A549 (cell line): ENCODE measurements at regions not wholly inside any gene's neighbourhood (a gene's known extent, or its start where the extent isn't known, plus 50 kb on each side); places are given as distances from the start of the nearest gene placed in this dataset.

Source experiments
- BHLHE40 ChIP-seq: IDR thresholded peaks from 2 replicates; pipeline ENCODE4 v1.6.1; 2012; ENCODE audit warnings: low read depth, low read length, inconsistent platforms
- CEBPB ChIP-seq, 2 experiments: fragments of >200 bp in 1 of 2; sonication (Bioruptor Twin) in 1 of 2; formaldehyde crosslinking in 1 of 2; IDR thresholded peaks; 2 replicates each; pipeline ENCODE4 v1.6.1; 2012 to 2016
- CHD4 ChIP-seq: fragments of 200-600 bp; sonication (generic); IDR thresholded peaks from 2 replicates; pipeline ENCODE4 v1.6.1; 2016; ENCODE audit warnings: antibody characterized with exemption, mild to moderate bottlenecking, borderline replicate concordance
- CTCF ChIP-seq: fragments of >200 bp; sonication (Bioruptor Twin); formaldehyde crosslinking; IDR thresholded peaks from 3 replicates; pipeline ENCODE4 v1.5.1; 2016
- ESRRA ChIP-seq: fragments of 150-350 bp; IDR thresholded peaks from 2 replicates; pipeline ENCODE4 v1.6.1; 2014; ENCODE audit warnings: mild to moderate bottlenecking, low read length, borderline replicate concordance
- HDAC2 ChIP-seq: fragments of 200-600 bp; sonication (generic); IDR thresholded peaks from 2 replicates; pipeline ENCODE4 v1.6.1; 2016
- MAX ChIP-seq: IDR thresholded peaks from 2 replicates; pipeline ENCODE4 v1.6.1; 2012
- POLR2A ChIP-seq: IDR thresholded peaks from 2 replicates; pipeline ENCODE4 v1.6.1; 2012; ENCODE audit warnings: mild to moderate bottlenecking, low read length
- SMC3 ChIP-seq: fragments of >200 bp; sonication (Bioruptor Twin); formaldehyde crosslinking; IDR thresholded peaks from 3 replicates; pipeline ENCODE4 v1.6.1; 2018; ENCODE audit warnings: inconsistent platforms
- ZNF302 ChIP-seq: fragments of 250-450 bp; sonication (Bioruptor Pico); IDR thresholded peaks from 2 replicates; pipeline ENCODE4 v1.9.0; 2021; ENCODE audit warnings: inconsistent platforms, mild to moderate bottlenecking, moderate library complexity
- TF ChIP-seq, protein P1 (sequence below): IDR thresholded peaks from 2 replicates; pipeline ENCODE4 v1.6.1; 2012

DNA sequence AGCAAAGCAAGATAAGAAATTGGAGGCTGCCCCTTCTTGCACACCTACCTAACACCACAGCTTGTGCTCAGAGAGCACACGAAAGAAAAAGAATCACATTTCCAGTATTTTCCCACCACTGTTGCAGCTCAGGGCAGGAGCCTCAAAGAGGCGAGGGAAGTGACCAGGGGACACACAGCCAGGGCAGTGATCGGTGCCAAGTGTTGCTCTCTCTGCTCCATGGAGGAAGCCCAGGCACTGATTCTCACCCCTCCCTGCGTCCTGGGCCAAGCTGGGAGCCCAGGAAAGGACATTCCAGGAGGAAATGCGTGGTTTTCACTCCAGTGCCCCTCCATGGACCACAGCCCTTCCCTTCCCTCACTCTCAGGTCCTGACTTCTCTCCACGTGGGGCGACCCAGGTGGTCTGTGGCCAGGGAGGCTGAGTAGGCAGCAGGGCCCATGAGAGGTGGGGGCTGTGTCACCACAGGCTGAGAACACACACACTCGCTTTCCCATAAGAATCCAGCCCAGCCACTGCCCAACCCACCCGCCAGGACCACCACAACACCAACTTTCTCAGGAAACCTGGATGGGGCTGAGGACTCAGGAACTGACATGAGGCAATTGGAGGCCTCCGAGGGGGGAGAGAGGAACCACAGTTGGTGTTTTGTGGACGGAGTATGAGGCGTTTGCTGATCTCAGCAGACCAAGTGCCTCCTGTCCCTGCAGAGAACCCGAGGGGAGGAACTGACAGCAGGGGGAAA is 81.7 kb upstream of the MAFB start:
- no peak for TF ChIP-seq HDAC2
- TF ChIP-seq, protein P1, sequence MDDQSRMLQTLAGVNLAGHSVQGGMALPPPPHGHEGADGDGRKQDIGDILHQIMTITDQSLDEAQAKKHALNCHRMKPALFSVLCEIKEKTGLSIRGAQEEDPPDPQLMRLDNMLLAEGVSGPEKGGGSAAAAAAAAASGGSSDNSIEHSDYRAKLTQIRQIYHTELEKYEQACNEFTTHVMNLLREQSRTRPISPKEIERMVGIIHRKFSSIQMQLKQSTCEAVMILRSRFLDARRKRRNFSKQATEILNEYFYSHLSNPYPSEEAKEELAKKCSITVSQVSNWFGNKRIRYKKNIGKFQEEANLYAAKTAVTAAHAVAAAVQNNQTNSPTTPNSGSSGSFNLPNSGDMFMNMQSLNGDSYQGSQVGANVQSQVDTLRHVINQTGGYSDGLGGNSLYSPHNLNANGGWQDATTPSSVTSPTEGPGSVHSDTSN: no peak
- no peak for TF ChIP-seq CEBPB (IDR thresholded peaks at IDR 0.05)
- TF ChIP-seq CTCF: no peak
- TF ChIP-seq POLR2A: no peak
- TF ChIP-seq ESRRA: no peak
- no peak for TF ChIP-seq CHD4
- TF ChIP-seq BHLHE40: no peak
- no peak for TF ChIP-seq SMC3
- TF ChIP-seq MAX: no peak
- TF ChIP-seq ZNF302 (CRISPR knock-in tag): no peak
